ENCODE measurements at regions not wholly inside any gene's neighbourhood (a gene's known extent, or its start where the extent isn't known, plus 50 kb on each side); places are given as distances from the start of the nearest gene placed in this dataset.
"Not testable (repeated sequence)": the region's sequence is repeated elsewhere in the genome, so short reads cannot be mapped to it uniquely, and the experiment has no call there.

DNA sequence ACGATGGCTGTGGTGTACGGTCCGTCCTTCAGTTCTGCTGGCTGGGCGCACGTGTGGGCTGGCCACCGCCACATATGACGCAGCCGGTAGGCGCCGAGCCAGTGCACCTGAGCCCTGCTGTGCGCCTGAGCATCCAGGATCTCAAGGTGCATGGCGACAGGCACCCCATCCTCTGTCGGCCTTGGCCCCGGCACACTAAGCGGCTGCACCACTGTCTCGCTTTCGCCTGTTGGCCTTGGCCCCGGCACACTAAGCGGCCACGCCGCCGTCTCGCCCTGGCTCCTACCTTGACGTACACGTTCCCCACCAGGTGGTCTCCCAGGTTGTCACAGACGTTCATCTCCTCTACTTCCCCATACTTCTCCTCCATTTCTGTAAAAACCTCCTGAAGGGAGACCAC is 4034.6 kb upstream of the TPTE start:
- not testable (repeated sequence) for DNase-seq

DNA sequence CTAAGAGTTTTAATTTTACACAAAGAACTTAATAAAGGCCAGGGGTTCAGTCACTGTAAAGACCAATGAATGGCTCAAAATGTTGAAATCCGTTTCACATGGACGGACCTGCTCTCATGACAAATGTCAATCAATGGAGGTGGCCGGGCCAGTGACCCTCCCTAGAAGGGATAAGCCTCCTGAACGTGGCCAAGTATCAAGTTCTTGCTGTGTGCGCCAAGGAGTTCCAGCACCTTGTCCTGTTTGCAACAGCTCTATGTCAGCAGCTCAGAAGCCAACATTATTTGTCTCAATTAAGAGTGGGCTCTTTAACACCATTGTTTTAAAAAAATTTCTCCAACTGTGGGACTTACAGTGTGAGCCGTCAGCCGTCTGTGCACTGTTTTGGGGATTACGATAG is 4028.7 kb upstream of the TPTE start:
- not testable (repeated sequence) for DNase-seq

DNA sequence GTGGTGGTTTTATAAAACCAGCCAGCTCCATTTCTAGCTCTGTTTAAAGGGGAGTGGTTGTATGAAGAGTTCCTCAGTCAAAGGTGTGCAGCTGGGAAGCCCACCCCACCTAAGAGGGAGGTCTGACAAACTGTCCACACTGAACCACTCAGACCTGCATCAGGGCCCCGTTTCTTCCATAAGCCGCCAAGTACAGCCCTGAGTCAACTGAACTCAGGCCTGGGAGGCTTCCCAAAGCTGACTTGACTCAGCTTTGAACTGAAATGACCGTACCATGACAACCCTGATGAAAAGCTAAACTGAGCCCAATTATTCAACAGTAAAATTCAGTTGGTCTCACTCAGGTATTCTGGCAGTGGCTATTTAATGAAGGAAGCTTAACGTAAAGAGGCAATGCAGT is 4027.4 kb upstream of the TPTE start:
- not testable (repeated sequence) for DNase-seq

DNA sequence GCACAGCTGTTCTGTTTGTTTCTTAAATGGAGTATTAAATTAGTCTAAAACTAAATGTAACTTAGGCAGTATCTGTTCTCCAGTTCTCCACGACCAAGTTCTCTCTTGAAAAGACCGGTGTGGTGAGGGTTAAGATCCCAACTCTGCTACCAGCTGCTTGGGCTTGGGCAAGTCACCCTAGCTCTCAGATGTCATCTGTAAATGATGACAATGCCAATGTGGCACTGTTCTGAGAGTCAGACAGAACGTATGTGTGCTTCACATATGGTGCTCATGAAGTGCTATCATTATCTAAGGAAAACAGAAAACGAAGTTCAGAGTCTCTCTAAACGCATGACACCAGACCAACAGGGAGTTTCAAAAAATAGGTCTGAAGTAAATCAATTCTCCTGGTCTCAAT is 4025.0 kb upstream of the TPTE start:
- DNase-seq: not testable (repeated sequence)

DNA sequence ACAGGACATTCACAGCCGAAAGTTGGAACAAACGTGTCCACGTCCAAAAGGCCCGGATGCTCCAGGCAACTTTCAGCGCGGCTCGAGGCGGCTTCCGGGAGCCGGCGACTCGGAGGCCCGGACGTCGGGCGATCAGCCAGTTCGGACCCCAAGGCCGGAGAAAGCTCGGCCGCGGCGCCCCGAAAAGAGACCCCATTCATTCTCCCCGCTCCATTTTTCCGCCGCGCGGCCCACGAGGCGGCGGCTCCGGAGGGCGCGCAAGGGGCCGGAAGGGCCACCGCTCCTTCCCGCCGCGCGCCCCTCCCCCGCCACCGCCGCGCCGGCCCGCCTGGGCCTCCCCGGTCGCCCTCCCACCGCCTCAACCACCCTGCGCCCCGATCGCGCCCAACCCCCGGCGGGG is 4022.7 kb upstream of the TPTE start:
- DNase-seq: peak; percentile 0

DNA sequence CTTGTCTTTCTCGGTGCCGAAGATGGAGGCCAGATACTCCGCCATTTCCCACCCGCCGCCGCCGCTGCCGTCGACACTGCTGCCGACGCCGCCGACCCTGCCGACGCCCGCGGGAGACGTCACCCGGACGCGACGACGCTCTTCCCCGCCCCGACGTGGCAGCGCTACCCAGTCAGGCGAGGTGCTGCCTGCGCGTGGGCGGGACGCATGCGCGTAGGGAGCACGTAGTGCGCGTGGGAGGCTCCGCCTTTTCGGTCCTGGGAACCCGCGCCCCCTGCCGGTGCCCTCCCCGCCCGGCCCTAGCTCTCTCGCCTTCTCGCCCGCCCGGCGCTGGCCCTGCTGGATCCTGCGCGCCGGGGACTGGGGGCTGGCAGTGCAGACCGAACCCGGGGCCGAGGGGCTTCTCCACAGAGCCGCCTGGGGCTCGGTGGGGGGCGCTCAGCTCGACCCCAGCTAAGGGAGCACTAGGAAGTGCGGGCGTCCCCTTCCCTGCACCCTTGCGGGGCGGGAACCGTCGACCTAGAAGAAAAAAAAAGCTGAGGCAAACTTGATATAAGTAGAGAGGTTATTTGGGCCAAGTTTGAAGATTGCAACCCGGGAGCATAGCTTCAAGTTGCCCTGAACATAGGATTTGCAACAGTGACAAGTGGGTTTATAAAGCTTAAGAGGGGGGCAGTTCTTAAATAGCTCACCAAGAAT is 4022.1 kb upstream of the TPTE start:
- DNase-seq: not testable (repeated sequence)

DNA sequence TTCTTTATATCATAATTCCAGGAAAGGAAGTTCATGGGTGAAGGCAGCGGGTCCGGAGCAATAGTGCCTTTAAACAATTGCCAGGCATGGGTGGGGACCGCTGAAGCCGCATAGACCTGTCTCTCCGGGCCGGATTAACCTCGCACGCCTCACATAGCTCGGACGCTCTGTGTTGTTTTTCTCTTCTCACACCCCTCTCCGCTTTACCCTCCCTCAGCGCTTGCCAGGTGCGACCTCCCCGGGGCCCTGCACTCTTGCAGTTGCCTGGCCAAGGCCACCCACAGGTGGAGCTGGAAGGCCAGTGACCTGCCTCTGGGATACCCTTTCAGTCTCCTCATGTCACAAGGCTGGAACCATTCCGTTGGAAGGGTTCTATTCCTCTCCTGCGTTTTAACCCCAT is 4021.5 kb upstream of the TPTE start:
- not testable (repeated sequence) for DNase-seq

DNA sequence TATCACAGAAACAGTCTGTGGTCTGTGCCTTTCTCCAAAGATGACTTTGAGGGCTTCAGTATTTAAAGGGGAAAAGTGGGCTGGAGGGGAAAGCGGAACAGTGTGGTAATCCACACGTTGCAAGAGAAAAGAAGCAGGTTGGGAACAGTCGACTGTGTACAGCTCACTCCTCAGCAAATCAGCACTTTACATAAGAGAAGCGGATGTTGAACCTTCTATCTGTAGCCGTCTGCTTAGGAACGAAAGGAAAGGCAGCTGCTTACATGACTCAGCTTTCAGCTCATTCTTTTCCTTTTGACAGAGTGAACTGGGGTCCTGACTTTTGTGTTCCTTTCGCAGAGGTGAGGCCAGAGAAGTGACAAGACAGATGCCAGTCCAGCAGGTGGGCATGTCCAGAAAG is 4020.7 kb upstream of the TPTE start:
- DNase-seq: not testable (repeated sequence)

DNA sequence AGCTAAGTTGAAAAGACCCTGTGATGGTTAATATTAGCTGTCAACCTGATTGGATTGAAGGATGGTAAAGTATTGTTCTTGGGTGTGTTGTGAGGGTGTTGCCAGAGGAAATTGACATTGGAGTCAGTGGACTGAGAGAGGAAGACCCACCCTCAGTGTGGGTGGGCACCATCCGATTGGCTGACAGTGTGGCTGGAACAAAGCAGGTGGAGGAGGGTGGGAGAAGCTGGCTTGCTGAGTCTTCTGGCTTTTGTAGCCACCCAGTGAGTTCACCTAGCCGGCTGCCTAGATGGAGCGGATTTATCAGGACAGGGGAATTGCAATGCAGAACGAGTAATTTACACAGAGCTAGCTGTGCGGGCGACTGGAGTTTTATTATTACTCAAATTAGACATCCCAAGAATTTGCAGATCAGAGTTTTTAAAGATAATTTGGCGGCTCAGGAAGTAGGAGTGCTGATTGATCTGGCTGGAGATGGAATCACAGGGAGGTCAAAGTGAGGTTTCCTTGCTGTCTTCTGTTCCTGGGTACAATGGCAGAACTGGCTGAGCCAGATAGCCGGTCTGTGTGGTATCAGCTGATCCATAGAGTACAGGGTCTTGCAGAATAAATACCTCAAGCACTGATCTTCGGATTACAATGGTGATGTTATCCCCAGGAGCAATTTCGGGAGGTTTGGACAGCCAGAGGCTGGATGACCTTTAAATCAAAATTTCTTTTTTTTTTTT is 4015.1 kb upstream of the TPTE start:
- DNase-seq: not testable (repeated sequence)

DNA sequence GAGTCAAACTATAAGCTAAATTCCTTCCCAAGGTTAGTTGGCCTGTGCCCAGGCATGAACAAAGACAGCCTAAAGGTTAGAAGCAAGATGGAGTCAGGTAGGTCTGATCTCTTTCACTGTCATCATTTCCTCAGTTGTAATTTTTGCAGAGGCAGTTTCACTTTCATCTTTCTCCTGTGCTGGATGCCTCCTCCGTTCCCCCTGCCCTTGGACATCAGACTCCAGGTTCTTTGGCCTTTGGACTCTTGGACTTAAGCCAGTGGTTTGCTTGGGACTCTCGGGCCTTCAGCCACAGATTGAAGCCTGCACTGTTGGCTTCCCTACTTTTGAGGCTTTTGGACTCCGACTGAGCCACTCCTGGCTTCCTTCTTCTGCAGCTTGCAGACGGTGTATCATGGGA is 4013.8 kb upstream of the TPTE start:
- not testable (repeated sequence) for DNase-seq

DNA sequence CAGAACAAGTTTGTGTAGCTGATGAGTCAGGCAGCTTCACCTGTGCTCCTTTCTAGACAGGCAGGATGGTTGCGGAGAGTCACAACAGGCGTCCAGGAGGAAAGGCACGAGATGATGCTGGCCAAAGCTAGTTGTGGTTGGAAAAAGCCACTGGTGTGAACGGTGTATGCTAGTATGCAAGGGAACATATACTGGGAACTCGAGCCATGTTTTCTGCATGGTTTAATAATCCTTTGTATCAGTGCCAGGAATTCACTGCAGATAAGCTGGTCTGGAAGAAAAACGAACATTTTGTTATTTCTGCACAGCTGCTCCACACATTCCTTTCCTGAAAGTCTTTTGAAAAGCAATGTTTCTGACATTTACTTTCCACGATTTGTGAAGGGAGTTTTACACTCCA is 3999.6 kb upstream of the TPTE start:
- not testable (repeated sequence) for DNase-seq

DNA sequence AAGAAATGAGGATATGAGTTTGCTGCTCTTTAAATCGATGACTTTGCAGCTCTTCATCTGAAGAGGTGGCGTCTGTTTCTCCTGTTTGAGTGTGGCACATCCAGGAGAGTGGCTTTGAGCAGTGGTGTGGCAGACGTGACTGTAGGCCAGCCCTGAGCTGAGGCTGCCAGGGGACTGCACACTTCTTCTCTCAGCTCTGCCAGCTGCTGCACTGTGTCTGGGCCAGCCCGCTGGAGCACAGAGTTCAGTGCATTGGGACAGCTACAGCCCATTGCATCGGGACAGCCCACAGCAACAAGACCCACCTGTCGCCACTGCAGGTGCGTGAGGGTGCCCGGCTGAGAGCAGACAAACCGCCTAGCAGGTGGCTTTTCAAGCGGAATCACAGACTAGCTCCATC is 3995.2 kb upstream of the TPTE start:
- DNase-seq: not testable (repeated sequence)

DNA sequence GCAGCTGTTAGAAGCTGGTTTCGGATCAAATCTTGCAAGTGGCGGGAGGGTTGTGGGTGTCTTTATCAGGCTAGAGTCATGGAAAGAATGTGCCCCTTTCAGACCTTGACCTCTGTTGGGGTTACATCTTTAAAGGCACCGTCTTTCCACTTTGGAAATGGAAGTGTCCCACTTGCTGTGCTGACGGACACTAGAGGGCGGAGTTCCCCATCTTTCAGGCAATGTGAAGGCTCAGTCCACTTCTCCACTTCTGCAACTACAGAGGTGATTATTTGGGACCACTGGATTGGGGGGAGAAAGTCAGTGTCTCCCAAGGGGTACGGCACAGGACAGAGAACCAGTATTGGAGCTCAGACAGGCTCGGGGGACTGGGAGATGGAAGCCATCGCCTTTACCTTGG is 3990.7 kb upstream of the TPTE start:
- not testable (repeated sequence) for DNase-seq

DNA sequence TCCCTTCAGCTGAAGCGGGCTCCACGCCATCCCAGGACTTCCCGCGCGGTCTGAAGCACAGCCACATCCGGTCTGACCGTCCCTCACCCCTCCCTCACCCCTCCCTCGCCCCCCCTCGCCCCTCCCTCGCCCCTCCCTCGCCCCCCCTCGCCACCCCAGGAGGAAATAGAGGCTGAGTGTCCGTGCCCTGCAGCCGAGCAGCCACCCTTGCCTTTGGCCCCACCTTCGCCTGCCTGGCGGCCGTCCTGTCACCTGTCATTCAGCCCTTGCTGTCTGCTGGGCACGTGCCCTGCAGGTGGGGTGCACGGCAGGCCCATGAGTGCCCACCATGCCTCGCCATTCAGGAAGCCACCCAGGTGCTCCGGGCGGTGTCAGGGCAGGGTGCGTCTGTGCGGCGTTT is 3988.1 kb upstream of the TPTE start:
- DNase-seq: not testable (repeated sequence)

DNA sequence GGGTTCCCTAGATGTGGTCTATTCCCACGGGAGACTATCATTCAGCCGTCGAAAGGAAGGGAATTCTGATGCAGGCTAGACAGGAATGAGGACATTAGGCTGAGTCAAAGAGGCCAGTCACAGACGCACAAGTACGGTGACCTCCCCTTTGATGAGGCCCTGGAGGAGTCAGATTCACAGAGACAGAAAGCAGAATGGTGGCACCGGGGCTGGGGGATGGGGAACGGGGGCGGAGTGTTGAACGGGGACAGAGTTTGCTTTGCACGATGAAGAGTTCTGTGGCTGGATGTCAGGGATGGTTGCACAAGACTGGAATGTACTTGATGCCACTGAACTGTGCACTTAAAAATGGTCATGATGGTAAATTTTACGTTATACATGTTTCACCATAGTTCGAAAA is 3983.1 kb upstream of the TPTE start:
- not testable (repeated sequence) for DNase-seq

DNA sequence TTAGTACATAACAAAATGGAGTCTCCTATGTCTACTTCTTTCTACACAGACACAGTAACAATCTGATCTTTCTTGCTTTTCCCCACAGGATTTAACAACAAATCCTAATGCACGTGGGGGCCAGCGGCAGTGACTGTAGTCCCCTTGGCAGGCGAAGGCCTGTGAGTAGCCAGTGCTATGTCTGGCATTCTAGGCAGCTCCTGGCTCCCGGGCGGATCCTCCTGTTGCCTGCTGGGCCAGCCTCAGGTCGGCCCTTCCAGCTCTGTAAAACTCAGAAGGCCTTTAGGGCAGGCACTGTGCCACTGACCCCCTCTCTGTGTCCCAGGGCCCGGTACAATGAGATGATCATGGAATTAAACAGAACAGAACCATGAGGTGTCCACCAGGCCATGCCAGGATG is 3981.7 kb upstream of the TPTE start:
- not testable (repeated sequence) for DNase-seq

DNA sequence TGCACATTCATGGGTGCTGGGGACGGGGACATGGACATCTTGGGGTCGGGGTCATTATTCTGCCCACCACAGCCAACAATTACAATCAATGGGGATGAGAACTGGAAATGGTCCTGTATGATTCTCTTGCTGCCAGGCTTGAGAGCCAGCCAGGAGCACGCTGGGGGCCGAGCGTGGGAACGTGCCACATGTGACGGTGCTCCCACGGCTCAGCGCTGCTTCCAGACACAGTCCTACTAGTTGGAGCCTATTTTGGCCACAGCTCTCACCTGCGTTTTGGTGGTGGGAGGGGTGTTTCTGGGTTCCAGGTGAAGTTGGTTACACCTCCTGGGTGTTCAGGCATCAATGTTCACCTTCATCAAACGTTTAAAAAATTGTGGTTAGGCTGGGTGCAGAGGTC is 3980.3 kb upstream of the TPTE start:
- not testable (repeated sequence) for DNase-seq

DNA sequence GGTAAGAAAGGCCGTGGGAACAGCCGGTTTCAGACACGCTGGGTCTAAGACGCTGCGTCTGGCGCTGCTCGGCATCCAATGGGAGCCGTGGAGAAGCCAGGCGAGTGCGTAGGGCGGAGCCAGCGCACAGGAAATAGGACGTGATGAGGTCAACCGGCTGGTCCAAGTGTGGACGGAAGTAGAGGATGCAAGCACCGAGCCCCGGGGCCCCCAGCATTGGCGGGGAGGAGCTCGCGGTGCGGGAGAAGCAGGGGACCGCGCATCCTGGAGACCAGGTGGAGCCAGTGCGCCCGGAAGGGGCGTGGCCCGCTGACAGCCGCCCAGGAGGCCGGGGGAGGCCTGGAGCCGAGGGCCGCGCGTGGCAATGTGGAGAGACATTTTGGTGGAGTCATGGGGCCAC is 3976.1 kb upstream of the TPTE start:
- not testable (repeated sequence) for DNase-seq

DNA sequence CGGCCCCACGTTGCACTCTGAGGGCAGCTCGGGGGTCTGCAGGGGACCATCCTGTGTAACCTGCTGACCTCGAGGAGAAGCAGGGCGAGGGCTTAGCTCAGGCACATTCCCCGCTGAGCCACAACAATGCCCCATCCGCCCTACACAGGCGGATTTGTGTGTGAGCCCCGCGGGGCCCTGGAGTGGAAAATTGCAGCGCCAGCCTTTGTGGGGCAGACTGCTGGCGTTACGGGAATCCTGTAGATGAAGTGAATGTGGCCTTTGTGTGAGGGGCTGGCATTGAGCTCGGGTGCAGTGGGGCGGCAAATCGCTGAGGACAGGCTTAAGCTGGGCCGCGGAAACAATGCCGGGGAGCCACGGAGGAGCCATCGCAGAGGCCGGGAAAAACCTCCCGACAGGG is 3970.3 kb upstream of the TPTE start:
- DNase-seq: not testable (repeated sequence)

DNA sequence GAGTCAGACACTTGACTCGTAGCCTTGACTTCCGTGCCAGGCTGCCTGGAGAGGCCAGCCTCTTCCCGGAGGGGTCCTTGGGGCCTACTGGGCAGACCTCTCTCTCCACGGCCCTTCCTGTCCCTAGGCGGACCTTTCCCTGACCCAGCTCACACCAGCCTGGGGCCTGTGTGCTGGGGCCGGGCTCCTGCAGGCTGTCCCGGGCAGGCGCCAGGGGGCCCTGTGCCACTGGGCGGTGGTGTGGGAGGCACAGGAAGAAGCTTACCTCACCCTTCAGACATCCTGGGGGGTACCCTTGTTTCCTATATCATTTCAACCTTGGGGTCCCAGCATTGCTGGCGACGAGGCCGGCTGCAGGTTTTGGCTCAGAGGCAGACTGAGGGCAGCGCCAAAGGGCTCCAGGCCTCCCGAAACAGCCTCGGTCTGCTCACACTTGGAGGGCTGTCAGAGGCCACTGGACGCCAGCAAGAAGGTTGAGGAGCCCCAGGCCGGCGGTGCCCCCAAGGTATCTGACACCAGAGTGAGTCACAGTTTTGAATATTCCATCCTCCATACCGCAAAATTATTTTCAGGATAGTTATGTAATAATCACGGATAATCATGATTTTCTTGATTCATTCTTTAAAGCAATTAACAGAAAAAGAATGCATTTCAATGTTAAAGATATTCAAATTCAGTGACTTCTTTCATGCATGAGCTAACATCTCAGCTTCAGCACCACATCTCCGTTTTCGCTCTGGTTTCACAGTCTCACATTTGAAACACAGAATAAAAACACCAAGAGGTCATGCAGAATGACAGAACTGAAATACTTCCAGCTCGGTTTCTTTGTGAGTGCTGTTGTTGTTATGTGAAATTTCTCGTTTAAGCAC is 3967.6 kb upstream of the TPTE start:
- not testable (repeated sequence) for DNase-seq

DNA sequence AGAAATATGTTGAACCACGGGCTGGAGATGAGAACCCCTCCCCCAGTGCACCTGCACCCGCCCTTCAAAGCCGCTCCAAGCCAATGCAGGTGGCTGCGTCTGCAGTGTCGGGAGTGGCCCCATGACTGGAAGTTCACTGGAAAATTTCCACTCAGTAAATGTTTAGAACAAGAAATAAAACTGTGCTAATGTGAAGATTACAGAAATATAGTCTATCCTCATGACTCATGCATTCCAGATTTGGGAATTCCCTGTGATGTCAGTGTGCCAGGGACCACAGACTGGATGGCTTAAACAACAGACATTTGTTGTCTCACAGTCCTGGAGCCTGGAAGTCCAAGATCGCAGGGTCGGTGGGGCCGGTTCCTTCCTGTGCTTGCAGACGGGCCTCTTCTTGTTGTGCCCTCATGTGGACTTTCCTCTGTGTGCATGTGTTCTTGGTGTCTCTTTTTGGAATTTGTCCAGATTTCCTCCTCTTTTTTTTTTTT is 3967.0 kb upstream of the TPTE start:
- not testable (repeated sequence) for DNase-seq

DNA sequence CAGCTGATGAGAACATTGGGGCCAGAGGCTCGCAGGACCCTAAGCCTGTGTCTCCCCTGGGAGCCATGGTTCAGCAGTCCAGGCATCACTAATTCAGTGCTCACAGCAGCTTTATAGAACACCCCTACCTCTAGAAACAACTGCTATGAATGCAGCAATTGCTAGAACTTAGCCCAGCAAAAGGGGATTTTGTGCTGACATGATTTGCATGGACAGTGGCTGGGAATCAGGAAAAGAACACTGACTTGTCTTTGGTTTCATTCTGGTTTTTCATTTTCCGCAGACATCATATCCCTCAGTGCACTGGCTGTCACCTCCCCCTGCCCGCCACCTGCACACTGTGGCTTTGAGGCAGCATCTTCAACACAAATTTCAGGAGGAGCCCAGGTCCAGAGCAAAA is 3964.9 kb upstream of the TPTE start:
- DNase-seq: not testable (repeated sequence)

DNA sequence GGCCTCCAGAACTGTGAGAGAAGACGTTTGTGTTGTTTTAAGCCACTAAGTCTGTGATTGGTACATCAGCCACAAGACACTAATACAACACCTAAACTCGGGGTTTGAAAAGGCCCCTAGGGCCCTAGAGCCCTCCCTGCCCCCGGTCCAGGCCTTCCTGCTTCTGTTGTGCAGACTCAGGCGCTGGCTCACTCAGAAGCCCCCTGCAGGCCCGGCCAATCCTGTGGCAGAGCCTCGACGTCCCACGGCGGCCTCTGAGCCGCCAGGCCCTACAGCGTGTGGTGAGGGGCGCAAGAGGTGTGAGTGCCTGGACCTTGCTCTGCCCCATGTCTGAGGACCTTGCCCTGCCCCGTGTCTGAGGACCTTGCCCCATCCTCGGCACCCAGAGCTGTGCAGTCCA is 3964.0 kb upstream of the TPTE start:
- not testable (repeated sequence) for DNase-seq

Data from hematopoietic multipotent progenitor cell treated with erythropoietin and hydrocortisone succinate and interleukin-3 and kit ligand, for 8 days (in vitro differentiated cells).